ENCODE measurements at regions not wholly inside any gene's neighbourhood (a gene's known extent, or its start where the extent isn't known, plus 50 kb on each side); places are given as distances from the start of the nearest gene placed in this dataset.

DNA sequence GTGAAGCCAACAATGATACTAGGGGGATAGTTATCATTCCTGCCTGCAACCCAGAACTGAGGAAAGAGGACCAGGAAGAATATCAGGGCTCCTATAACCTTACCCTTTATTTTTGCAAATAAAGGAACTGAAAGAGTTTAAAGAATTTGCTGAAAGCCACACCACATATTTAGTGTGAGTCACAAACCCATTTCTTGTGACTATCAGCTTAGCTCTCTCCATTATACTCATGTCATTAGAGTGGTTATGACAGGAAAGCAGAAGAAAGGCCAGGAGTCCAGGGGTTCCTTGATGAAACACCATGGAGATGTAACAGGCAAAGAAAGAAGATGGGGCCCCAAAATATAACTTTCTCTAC, 141.1 kb upstream of the SAMSN1 start:
- Histone ChIP-seq H3K27ac (ENCODE audit: low read length) (no peak overlapping the region), H3K4me3 (ENCODE audit: low read length) (no peak overlapping the region), H3K4me1 (ENCODE audit: insufficient read depth, low read length) (no peaks in the 10 kb centered on the region), H3K9me3 (ENCODE audit: insufficient read depth, low read depth, low read length) (no peaks in the 10 kb centered on the region), H3K36me3 (ENCODE audit: insufficient read depth, low read depth, low read length) (no peaks in the 10 kb centered on the region), H3K27me3 (ENCODE audit: insufficient read depth, low read length) (no peaks in the 10 kb centered on the region), H3K9ac (ENCODE audit: low read depth, low read length) (no peak overlapping the region)

DNA sequence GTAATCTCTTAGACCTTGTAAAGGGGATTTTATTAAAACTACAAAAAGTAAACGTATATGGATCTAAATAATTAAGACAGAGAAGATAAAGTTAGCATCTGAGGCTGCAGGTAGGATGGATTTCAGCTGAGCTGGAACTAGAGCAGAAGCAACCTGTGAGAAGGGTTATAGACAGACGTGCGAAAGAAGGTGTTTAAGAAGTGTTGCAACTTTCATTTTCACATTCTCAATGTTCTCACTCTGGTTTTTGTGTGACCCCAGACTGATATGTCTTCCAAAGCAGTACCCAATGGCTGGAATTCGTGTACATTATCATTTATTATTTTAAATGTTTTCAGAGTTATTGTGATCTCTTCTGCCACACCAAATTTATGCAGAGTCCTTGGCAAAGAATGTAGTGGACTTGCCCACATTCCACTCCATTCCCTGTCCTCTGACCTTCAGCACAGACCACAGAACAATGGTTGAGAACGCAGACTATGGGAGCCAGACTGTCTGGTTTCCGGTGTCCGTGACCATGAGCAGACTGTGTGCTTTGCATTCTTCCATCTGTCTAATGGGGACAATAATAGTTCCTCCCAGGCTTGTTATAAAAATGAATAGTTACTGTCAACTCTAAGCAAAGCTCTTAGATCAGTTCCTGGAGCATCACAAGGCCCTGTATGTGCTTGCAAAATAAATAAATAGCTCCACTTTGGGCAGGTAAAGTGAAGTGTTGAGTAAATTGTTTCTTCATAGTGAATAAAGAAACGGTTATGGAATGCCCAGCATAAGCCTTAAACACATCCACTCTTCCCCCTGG, 140.6 kb upstream of the SAMSN1 start:
- H3K27ac ChIP-seq (ENCODE audit: low read length) = no peak overlapping the region

DNA sequence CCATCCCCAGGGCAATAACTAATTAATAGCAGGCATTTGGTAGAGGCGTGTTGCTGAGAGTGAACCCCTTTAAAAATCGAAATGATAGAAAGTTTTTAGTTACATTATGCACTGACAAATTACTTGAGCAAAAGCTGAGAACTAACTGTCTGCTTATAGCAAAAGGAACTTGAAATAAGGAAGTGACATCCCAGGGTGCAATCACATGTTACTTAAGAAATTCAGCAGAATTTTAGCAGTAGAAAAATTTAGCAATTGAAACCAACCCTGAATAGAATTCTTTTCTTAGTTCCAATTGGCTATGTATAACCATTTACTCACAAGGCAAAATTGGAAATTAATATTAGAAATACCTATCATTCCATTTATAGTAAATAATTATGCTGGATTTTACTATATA, 139.5 kb upstream of the SAMSN1 start:
- Histone ChIP-seq H3K9me3 (ENCODE audit: insufficient read depth, low read depth, low read length) (no peaks in the 10 kb centered on the region), H3K27ac (ENCODE audit: low read length) (no peak overlapping the region), H3K4me3 (ENCODE audit: low read length) (no peak overlapping the region), H3K4me1 (ENCODE audit: insufficient read depth, low read length) (no peaks in the 10 kb centered on the region), H3K36me3 (ENCODE audit: insufficient read depth, low read depth, low read length) (no peaks in the 10 kb centered on the region), H3K9ac (ENCODE audit: low read depth, low read length) (no peak overlapping the region), H3K27me3 (ENCODE audit: insufficient read depth, low read length) (no peaks in the 10 kb centered on the region)

More for the DNA sequence above, 140.6 kb upstream of the SAMSN1 start:
- Histone ChIP-seq H3K9me3 (ENCODE audit: insufficient read depth, low read depth, low read length) (no peaks in the 10 kb centered on the region), H3K4me3 (ENCODE audit: low read length) (no peak overlapping the region), H3K27me3 (ENCODE audit: insufficient read depth, low read length) (no peaks in the 10 kb centered on the region), H3K9ac (ENCODE audit: low read depth, low read length) (no peak overlapping the region), H3K4me1 (ENCODE audit: insufficient read depth, low read length) (no peaks in the 10 kb centered on the region), H3K36me3 (ENCODE audit: insufficient read depth, low read depth, low read length) (no peaks in the 10 kb centered on the region)

DNA sequence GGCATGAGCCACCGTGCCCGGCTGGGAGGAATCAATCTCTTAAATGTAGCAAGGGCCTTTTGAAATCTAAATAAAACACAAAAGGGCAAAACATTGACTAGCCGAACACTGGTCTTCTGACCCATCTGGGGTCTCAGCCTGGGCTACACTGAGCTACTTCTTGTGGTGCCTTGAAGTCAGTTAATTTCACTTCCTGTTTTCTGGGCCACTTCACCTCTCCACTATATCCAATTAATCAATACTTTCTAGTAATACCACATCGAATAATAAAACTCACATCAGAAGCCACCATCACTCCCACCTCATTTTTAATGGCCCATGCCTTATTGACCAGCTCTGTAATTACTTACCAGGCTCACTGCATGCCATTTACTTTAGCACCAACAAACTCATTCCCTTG, 138.0 kb upstream of the SAMSN1 start:
- Histone ChIP-seq H3K4me1 (ENCODE audit: insufficient read depth, low read length) (no peaks in the 10 kb centered on the region), H3K9me3 (ENCODE audit: insufficient read depth, low read depth, low read length) (no peaks in the 10 kb centered on the region), H3K27ac (ENCODE audit: low read length) (no peak overlapping the region), H3K36me3 (ENCODE audit: insufficient read depth, low read depth, low read length) (no peaks in the 10 kb centered on the region), H3K27me3 (ENCODE audit: insufficient read depth, low read length) (no peaks in the 10 kb centered on the region), H3K4me3 (ENCODE audit: low read length) (no peak overlapping the region), H3K9ac (ENCODE audit: low read depth, low read length) (no peak overlapping the region)

DNA sequence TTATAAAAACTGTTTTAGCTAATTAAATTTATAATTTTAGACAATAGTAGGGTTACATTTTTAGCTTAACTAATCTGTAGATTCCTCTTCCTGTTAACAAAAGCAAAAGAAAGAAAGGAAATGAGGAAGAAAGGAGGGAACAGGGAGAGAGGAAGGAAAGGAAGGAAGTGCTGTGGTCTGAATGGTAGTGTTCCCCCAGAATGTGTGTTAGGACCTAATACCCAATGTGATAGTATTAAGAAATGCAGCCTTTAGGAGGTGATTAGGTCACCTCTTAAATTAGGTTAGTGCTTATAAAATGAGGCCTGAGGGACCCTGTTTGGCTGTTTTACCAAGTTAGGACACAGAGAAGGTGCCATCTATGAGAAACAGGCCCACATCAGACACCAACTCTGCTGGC, 136.9 kb upstream of the SAMSN1 start:
- H3K36me3 ChIP-seq (ENCODE audit: insufficient read depth, low read depth, low read length) = no peaks in the 10 kb centered on the region
- no peak overlapping the region for H3K4me3 ChIP-seq (ENCODE audit: low read length)
- H3K27me3 ChIP-seq (ENCODE audit: insufficient read depth, low read length) = no peaks in the 10 kb centered on the region
- H3K9ac ChIP-seq (ENCODE audit: low read depth, low read length) = no peak overlapping the region
- H3K27ac ChIP-seq (ENCODE audit: low read length) = no peak overlapping the region
- no peaks in the 10 kb centered on the region for H3K4me1 ChIP-seq (ENCODE audit: insufficient read depth, low read length)
- no peaks in the 10 kb centered on the region for H3K9me3 ChIP-seq (ENCODE audit: insufficient read depth, low read depth, low read length)

DNA sequence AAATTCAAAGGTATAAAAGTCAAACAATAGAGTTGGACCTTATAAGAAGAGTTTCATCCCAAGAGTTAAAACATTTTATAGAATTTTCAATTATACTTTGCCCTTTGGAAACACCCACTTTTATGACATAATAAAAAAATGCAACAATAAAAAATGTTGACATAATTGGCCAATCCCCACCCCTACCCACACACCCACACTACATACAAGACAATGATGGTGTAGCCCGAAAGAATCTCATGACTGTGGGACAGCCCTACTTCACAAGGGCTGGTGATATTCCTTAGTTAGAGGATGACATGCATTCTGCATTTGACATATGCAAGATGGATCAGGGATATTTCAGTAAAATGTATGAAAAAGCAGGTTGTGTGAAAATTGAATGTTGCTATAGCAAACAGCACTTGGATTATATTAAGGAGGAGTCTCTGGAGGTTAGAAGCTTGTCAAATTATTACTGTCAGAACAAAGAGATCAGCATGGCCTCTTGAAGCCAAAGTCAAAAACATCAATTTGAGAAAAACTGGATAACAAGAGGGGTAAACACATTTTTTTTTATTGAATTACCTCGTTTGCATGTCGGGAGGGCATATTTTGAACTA, 133.0 kb upstream of the SAMSN1 start:
- Histone ChIP-seq H3K9me3 (ENCODE audit: insufficient read depth, low read depth, low read length) (no peaks in the 10 kb centered on the region), H3K27me3 (ENCODE audit: insufficient read depth, low read length) (no peaks in the 10 kb centered on the region), H3K9ac (ENCODE audit: low read depth, low read length) (no peak overlapping the region), H3K27ac (ENCODE audit: low read length) (no peak overlapping the region), H3K36me3 (ENCODE audit: insufficient read depth, low read depth, low read length) (no peaks in the 10 kb centered on the region), H3K4me3 (ENCODE audit: low read length) (no peak overlapping the region), H3K4me1 (ENCODE audit: insufficient read depth, low read length) (0 out of 2 replicates have a peak, but pooled peaks cover 7% of the 10 kb centered on the region)

DNA sequence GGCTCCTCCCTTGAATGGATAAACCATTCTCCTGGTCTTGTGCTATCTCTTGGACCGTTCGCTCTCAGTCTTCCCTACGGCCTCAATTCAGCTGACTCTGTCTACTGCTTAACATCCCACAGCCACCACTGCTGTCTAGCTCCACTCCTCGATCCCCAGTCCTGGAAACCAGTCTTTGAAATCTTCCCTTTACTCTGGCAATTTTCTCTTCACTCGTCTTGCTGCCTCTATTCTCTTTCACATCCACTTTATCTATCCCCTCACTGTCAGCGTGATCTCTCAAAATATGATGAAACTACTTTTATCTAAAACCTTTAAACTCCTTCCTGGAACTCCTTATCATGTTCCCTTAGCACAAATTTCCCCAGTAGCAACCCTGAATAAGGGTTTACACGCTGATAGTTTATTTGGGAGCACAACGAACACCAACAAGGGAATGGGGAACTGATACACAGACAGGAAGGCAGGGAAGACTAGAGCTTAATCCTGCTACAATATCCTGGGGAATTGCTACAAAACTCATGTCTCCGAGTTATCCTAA, 131.6 kb upstream of the SAMSN1 start:
- Histone ChIP-seq H3K4me3 (ENCODE audit: low read length) (no peak overlapping the region), H3K9me3 (ENCODE audit: insufficient read depth, low read depth, low read length) (no peaks in the 10 kb centered on the region), H3K9ac (ENCODE audit: low read depth, low read length) (no peak overlapping the region), H3K27ac (ENCODE audit: low read length) (no peak overlapping the region), H3K27me3 (ENCODE audit: insufficient read depth, low read length) (no peaks in the 10 kb centered on the region), H3K36me3 (ENCODE audit: insufficient read depth, low read depth, low read length) (no peaks in the 10 kb centered on the region), H3K4me1 (ENCODE audit: insufficient read depth, low read length) (0 out of 2 replicates have a peak, but pooled peaks cover 7% of the 10 kb centered on the region)

DNA sequence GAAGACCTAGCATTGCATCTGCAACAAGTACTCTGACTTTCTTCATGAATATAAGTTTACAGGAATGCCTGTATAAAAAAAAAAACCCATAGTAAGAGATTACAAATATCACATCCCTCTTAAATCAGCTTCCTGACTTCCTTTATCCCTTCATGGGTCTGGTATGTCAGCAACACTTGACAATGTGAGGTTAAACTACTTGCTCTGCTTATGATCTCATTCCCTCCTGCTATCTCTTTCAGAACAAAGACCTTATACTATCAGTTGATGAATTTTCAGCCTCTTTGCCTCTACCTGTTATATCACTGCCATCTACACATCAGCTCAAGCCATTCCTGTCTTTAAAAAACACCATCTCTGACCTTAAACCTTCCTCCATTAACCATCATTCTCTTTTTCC, 130.9 kb upstream of the SAMSN1 start:
- Histone ChIP-seq H3K9ac (ENCODE audit: low read depth, low read length) (no peak overlapping the region), H3K4me3 (ENCODE audit: low read length) (no peak overlapping the region), H3K27me3 (ENCODE audit: insufficient read depth, low read length) (no peaks in the 10 kb centered on the region), H3K9me3 (ENCODE audit: insufficient read depth, low read depth, low read length) (no peaks in the 10 kb centered on the region), H3K27ac (ENCODE audit: low read length) (no peak overlapping the region), H3K4me1 (ENCODE audit: insufficient read depth, low read length) (0 out of 2 replicates have a peak, but pooled peaks cover 7% of the 10 kb centered on the region), H3K36me3 (ENCODE audit: insufficient read depth, low read depth, low read length) (no peaks in the 10 kb centered on the region)

DNA sequence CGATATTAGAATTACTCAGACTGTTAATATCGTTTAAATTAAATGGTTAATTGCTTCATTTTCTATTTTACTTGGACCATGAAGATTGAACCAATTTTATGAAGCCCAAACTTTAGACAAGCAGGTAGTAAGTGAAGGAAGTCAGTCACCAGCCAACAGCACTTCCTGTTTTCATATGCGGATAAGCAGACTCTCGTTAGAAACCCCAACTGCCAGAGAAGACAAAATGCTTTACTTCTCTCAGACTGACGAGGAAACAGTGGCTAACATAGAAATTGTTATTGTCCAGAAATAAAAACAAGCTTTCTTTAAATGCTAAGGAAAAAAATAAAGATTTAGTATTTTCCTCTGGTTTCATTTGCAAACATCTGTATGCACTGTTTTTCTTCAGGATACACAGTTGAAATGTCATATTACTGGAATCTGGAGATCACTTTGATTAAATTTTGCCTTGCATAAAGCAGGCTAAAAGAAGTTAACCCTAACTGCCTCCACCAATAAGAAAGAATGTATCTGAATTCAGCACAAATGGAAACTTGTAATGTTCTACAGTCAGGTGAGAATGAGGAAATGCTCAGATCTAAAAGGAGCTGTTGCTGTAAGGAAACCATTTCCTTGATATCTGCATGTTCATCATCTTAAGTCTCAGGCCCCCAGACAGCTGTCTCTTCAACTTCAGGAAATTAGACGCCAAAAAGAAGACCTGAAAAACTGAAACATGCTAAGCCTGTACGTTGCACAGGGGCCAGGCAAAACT, 129.8 kb upstream of the SAMSN1 start:
- Histone ChIP-seq H3K27me3 (ENCODE audit: insufficient read depth, low read length) (no peaks in the 10 kb centered on the region), H3K27ac (ENCODE audit: low read length) (no peak overlapping the region), H3K9me3 (ENCODE audit: insufficient read depth, low read depth, low read length) (no peaks in the 10 kb centered on the region), H3K4me3 (ENCODE audit: low read length) (no peak overlapping the region), H3K36me3 (ENCODE audit: insufficient read depth, low read depth, low read length) (no peaks in the 10 kb centered on the region), H3K9ac (ENCODE audit: low read depth, low read length) (no peak overlapping the region), H3K4me1 (ENCODE audit: insufficient read depth, low read length) (0 out of 2 replicates have a peak, but pooled peaks cover 7% of the 10 kb centered on the region)

DNA sequence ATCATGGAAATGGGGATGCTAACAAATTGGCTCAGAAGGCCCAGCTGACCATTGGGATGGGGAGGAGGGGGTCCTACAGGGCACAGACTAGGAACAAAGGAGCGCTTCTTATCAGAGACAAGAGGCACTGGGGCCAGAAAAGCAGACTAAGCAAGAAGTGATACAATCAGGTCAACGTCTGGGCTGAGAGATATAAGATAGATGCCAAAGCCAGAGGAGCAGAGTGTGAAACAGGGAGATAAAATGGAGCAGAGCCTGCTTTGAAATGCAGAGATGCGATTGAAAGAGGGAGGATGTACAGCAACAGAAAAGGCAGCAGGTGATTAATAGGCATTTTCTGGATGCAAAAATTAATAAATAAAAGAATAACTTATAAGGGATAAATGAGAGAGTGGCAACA, 127.5 kb upstream of the SAMSN1 start:
- H3K27me3 ChIP-seq (ENCODE audit: insufficient read depth, low read length) = no peaks in the 10 kb centered on the region
- H3K4me1 ChIP-seq (ENCODE audit: insufficient read depth, low read length) = 0 out of 2 replicates have a peak, but pooled peaks cover 7% of the 10 kb centered on the region
- no peak overlapping the region for H3K9ac ChIP-seq (ENCODE audit: low read depth, low read length)
- no peak overlapping the region for H3K27ac ChIP-seq (ENCODE audit: low read length)
- no peak overlapping the region for H3K4me3 ChIP-seq (ENCODE audit: low read length)
- no peaks in the 10 kb centered on the region for H3K36me3 ChIP-seq (ENCODE audit: insufficient read depth, low read depth, low read length)
- no peaks in the 10 kb centered on the region for H3K9me3 ChIP-seq (ENCODE audit: insufficient read depth, low read depth, low read length)

DNA sequence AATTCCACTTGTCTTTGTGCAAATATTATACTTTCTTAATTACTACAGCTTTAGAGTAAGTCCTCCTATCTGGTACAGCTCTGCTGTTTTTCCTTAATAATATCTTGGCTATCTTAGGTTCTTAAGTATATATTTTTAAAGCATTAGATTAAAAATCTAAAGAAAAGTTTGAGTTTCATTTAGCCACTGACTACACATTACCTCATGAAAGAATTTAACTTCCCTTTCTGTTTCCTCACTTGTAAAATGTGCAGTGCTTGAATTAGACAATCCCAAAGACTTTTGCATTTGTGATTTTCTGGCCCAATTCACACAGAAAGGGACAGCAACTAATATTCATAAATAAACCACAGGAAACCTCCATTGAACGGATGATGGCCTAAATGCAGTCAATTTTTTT, 126.4 kb upstream of the SAMSN1 start:
- H3K4me3 ChIP-seq (ENCODE audit: low read length) = no peak overlapping the region
- H3K27ac ChIP-seq (ENCODE audit: low read length) = no peak overlapping the region
- H3K9me3 ChIP-seq (ENCODE audit: insufficient read depth, low read depth, low read length) = no peaks in the 10 kb centered on the region
- H3K9ac ChIP-seq (ENCODE audit: low read depth, low read length) = no peak overlapping the region
- no peaks in the 10 kb centered on the region for H3K36me3 ChIP-seq (ENCODE audit: insufficient read depth, low read depth, low read length)
- no peaks in the 10 kb centered on the region for H3K27me3 ChIP-seq (ENCODE audit: insufficient read depth, low read length)
- 0 out of 2 replicates have a peak, but pooled peaks cover 7% of the 10 kb centered on the region for H3K4me1 ChIP-seq (ENCODE audit: insufficient read depth, low read length)

Data from iPS-20b (cell line).